COLO668 (cell line): ENCODE measurements at regions not wholly inside any gene's neighbourhood (a gene's known extent, or its start where the extent isn't known, plus 50 kb on each side); places are given as distances from the start of the nearest gene placed in this dataset.
"Not testable (repeated sequence)": the region's sequence is repeated elsewhere in the genome, so short reads cannot be mapped to it uniquely, and the experiment has no call there.

Experiments used
- DNase-seq: peaks from one replicate; lab custom pipeline; 2025; ENCODE audit not compliant: unreplicated experiment; lab: John Stamatoyannopoulos, UW

DNA sequence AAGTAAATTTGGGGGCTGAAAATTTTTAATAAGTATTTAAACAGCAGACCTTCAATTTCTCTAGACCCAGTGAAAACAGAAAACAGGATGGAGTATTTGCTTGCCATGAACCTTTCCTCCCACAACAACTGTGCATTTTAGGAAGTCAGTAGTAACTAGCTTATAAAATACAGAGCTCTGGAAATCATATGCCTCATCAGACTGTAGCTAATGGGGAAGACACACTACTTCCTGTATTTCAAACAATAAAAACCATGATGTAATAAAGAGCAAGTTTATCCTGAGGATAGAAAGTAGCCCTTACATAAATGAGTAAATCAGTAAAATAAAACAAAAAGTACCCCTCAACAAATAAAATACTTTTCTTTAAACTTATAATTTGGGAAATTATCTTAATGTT is 280.1 kb upstream of the ZFP42 start:
- no peak for DNase-seq

DNA sequence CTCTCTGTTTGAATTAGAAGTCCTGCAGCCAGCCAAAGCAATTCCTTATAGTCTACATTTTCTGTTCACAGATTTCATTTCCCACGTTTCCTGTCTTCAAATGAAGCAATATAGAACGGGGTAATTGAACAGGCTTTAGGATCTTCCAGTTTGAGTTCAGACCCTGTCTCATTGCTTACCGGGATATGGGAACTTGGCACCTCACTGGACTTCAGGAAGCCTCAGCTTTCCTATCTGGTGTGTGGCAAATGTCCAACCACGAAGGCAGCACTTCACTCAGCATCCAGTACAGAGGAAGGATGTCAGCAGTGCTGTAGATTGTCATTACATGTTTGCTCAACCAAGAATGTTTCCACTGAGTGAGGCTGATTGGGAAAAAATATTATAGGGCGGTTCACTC is 271.1 kb upstream of the ZFP42 start:
- no peak for DNase-seq

DNA sequence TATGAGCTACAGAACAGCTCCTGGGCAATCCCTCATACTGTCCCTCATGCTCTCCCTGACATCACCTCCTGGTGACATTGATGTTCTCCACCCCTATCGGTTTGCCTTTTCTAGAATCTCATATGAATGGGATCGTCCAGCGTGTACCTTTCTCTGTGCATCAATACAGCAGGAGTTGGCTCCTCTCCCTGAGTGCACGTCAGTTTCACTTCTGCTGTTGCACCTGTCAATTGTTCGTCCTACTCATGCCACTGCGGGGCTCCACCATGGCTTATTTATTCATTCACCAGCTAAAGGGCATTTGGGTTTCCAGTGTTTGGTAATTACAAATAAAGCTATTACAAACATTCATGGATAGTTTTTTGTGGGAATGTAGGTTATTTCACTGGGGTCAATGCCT is 269.1 kb upstream of the ZFP42 start:
- no peak for DNase-seq

- DNase-seq = no peak
These were observed 263.0 kb upstream of the ZFP42 start for GRCh38 chr4:187732524-187732923.

GRCh38 chr4:187739771-187740170 is 255.8 kb upstream of the ZFP42 start:
- DNase-seq = no peak

DNA sequence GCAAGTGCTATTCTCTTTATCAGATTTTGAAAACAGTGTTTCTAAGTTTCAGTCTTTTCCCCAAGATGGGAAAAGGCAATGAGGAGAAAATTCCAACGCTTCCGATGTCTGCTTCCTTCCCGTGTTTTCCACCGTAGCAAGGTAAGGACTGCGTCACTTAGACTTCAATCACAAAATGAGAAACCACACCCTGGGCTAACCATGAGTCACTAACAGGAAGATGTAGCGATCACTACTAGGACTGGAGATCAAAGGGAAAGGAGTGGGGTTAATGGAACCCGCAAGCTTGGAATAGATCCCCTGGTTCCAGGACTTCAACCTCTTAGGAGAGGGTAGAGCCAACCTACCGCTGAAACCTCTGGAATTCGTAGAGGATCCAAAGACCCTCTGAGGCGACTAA is 250.7 kb upstream of the ZFP42 start:
- DNase-seq = no peak

DNA sequence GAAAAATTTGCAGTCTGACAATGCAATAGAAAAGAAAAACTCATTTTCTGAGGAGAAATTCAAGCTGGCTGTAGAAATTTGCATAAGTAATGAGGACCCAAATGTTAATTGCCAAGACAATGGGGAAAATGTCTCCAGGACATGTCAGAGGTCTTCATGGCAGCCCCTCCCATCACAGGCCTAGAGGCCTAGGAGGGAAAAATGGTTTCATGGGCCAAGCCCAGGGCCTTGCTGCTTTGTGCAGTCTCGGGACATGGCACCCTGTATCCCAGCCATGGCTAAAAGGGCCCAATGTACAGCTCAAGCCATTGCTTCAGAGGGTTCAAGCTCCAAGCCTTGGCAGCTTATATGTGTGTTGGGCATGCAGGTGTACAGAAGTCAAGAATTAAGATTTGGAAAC is 244.9 kb upstream of the ZFP42 start:
- not testable (repeated sequence) for DNase-seq

DNA sequence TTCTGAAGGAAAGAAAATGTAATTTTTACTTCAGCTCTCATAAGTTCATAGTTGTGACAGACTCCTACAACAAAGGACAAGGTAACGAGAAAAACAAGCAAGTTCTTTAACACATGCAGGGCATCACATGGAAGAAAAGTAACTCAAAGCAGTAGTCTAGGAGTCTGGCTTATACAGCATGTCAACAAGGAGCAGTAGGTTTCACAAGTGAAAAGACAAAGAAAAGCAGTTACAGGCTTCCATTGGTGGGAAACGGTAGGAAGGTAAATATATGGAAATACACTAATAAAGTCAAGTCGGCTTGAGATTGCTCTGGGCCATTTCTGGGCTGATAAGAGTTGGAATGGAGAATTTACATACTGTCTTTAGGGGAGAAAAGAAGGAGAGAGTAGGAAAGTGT is 228.4 kb upstream of the ZFP42 start:
- no peak for DNase-seq

DNA sequence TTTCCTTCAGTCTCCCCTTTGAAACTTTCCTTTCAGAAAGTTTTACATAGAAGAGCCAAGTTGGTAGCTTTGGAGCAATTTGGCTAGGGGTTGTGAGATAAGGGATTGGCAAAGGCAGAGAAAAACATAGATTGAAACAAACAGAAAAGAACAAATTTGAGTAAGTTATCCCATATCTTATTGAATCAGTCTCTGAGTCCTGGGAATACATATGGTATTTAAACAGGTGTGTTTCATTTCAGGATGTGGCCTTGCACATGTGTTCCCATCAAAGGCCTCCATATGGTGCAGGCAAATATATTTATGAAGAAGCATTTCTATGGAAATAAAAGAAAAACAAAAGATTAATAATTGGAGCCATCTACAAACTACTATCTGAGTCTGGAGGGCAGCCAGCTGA is 227.9 kb upstream of the ZFP42 start:
- no peak for DNase-seq

- DNase-seq = no peak
These were observed 225.2 kb upstream of the ZFP42 start for GRCh38 chr4:187770345-187770744.

- no peak for DNase-seq
These were observed 217.6 kb upstream of the ZFP42 start for GRCh38 chr4:187777954-187778353.

GRCh38 chr4:187780070-187780469 is 215.5 kb upstream of the ZFP42 start:
- no peak for DNase-seq

DNA sequence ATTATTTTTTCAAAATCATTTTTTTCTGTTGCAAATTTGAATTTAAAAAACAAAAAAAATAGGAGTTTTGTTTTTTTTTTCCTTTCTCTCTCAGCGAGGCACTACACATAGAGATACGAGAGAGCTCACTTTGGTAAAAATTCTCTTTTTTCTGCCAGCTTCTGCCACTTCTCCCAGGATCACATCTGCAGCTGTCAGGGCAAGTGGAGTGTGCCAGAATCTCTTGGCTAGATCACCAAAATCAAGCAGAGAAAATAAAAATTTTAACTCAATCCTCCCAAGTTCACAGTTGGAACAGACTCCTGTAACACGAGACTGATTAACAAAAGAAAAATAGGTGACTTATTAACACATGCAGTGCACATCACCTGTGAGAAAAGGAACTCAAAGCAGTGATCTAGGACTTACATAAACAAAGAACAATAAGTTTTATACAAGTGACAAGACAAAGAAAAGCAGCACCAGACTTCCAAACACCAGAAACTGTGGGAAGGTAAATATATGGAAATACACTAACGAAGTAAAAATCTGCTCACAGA is 213.2 kb upstream of the ZFP42 start:
- no peak for DNase-seq

- DNase-seq = no peak
These were observed 209.4 kb upstream of the ZFP42 start for GRCh38 chr4:187786190-187786589.

- DNase-seq = no peak
These were observed 206.5 kb upstream of the ZFP42 start for GRCh38 chr4:187789078-187789477.

GRCh38 chr4:187795737-187796136 is 199.8 kb upstream of the ZFP42 start:
- DNase-seq = no peak

DNA sequence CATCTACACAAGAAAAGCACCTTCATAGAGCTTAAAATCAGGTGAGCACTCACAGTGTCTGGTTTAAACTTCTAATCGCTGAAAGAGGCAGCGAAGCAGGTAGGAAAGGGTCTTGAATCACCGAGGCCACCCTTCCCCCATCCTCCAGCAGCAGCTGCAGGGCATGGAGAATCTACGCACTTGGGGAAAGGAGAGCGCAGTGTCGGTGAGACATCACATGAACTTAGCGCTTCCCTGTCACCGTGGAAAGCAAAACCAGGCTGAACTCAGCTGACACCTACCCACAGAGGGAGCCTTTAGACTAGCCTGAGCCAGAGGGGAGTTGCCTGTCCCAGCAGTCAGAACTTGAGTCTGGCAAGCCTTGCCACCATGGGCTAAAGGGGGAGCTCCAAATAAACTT is 197.2 kb upstream of the ZFP42 start:
- DNase-seq = no peak

DNA sequence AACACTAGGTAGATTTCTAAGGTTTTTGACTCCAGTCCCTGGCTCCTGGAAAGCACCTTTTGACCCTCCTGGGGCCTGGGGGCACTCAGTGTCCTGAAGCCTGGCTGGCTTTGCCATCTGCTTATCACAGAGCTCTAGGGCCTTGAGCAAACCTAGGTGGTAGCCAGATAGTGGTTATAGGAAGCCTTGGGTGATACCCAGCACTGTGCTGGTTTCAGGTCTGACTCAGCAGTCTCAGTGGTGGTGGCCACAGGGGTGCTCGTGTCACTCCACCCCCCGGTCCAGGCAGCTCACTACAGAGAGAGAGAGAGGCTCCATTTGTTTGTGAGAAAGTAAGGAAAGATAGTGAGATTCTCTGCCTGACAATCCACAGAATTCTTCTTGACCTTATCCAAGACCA is 195.8 kb upstream of the ZFP42 start:
- no peak for DNase-seq

GRCh38 chr4:187811591-187811990 is 184.0 kb upstream of the ZFP42 start:
- no peak for DNase-seq

GRCh38 chr4:187814737-187815465 is 180.7 kb upstream of the ZFP42 start:
- no peak for DNase-seq

DNA sequence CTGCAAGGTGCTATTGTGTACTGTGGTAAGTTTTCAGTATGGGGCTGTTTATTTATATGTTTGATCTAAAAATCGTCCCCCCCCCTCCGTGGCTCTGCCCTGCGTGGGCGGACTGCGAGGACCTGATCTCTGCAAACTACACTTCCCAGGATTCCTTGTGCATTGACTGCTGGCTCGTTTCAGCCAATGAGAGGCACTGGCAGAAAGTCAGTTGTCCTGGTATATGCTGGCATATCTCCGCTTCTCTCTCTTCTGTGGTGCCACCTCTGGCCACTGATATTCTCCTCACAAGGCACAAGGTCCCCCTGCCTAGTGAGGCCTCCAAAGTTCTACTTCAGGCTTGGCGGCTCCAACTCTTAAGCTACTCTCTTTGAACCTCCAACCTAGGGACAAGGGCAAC is 168.8 kb upstream of the ZFP42 start:
- DNase-seq = no peak

GRCh38 chr4:187827631-187828030 is 167.9 kb upstream of the ZFP42 start:
- no peak for DNase-seq

DNA sequence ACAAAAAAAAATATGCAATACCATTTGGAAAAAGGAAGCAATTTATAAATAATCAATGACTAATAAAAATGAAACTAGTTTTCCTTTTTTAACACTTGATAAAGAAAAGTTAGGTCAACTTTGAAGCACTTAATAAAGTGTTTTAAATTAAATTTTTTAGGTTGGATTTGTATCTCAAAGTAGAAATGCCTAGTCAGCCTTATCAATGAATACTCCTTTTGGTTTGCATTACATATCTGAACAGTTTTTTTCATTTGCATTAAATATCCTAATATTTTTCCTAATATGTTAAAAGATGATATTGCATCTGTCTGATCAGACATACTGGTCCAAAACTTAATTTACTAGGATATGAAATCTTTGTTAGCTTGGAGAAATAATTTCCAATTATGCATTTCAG is 155.8 kb upstream of the ZFP42 start:
- no peak for DNase-seq
